Smooth muscle cell (in vitro differentiated cells): ENCODE measurements at regions not wholly inside any gene's neighbourhood (a gene's known extent, or its start where the extent isn't known, plus 50 kb on each side); places are given as distances from the start of the nearest gene placed in this dataset.

Experiments used
- DNase-seq: peaks from one replicate; lab custom pipeline; 2025; ENCODE audit not compliant: unreplicated experiment; lab: John Stamatoyannopoulos, UW
- H2AFZ ChIP-seq: fragments of 200-600 bp; sonication (generic); 2 replicates; pipeline ENCODE4 v1.6.0; 2016; ENCODE audit warnings: antibody characterized with exemption, low read depth, mild to moderate bottlenecking
- H3F3A ChIP-seq: fragments of 200-600 bp; sonication (generic); 2 replicates; pipeline ENCODE4 v1.6.0; 2017; ENCODE audit warnings: antibody characterized with exemption, low read depth
- H3K27ac ChIP-seq: fragments of 200-600 bp; sonication (generic); 2 replicates; pipeline ENCODE4 v1.5.1; 2016; ENCODE audit warnings: low read depth, mild to moderate bottlenecking
- H3K27me3 ChIP-seq: fragments of 200-600 bp; sonication (generic); 2 replicates; pipeline ENCODE4 v1.6.1; 2016; ENCODE audit warnings: low read depth, mild to moderate bottlenecking
- H3K36me3 ChIP-seq: fragments of 200-600 bp; sonication (generic); 2 replicates; pipeline ENCODE4 v1.5.1; 2016; ENCODE audit warnings: low read depth
- H3K4me1 ChIP-seq: fragments of 200-600 bp; sonication (generic); 2 replicates; pipeline ENCODE4 v1.5.1; 2016; ENCODE audit warnings: low read depth
- H3K4me2 ChIP-seq: fragments of 200-600 bp; sonication (generic); 2 replicates; pipeline ENCODE4 v1.6.0; 2016; ENCODE audit warnings: mild to moderate bottlenecking
- H3K4me3 ChIP-seq: fragments of 200-600 bp; sonication (generic); 2 replicates; pipeline ENCODE4 v1.5.1; 2016; ENCODE audit warnings: mild to moderate bottlenecking
- H3K79me2 ChIP-seq: fragments of 200-600 bp; sonication (generic); 2 replicates; pipeline ENCODE4 v1.6.0; 2016; ENCODE audit warnings: low read depth, mild to moderate bottlenecking
- H3K9ac ChIP-seq: fragments of 200-600 bp; sonication (generic); 2 replicates; pipeline ENCODE4 v1.6.0; 2016; ENCODE audit warnings: low read depth
- H3K9me3 ChIP-seq: fragments of 200-600 bp; sonication (generic); replicated peaks from 2 replicates; pipeline ENCODE4 v1.5.1; 2016; ENCODE audit warnings: low read depth
- H4K20me1 ChIP-seq: fragments of 200-600 bp; sonication (generic); 2 replicates; pipeline ENCODE4 v1.6.0; 2016; ENCODE audit warnings: low read depth
- WGBS: methylation state at CpG from one replicate; pipeline ENCODE4 v1.1.7; 2016; ENCODE audit warnings: low lambda C conversion rate; 5-methylcytosine and 5-hydroxymethylcytosine counted together
- TF ChIP-seq, protein P1 (sequence below): fragments of 200-600 bp; sonication (generic); IDR thresholded peaks from 2 replicates; pipeline ENCODE4 v1.5.1; 2017; ENCODE audit warnings: borderline replicate concordance, mild to moderate bottlenecking, antibody characterized with exemption; ENCODE audit not compliant: insufficient read depth, poor library complexity, severe bottlenecking

- H3K9me3 ChIP-seq, result no peaks in the 10 kb centered on the region
- H3K27ac ChIP-seq, result peak overlapping the region; percentile 52
- H2AFZ ChIP-seq, result no peak overlapping the region
- TF ChIP-seq, protein P1, sequence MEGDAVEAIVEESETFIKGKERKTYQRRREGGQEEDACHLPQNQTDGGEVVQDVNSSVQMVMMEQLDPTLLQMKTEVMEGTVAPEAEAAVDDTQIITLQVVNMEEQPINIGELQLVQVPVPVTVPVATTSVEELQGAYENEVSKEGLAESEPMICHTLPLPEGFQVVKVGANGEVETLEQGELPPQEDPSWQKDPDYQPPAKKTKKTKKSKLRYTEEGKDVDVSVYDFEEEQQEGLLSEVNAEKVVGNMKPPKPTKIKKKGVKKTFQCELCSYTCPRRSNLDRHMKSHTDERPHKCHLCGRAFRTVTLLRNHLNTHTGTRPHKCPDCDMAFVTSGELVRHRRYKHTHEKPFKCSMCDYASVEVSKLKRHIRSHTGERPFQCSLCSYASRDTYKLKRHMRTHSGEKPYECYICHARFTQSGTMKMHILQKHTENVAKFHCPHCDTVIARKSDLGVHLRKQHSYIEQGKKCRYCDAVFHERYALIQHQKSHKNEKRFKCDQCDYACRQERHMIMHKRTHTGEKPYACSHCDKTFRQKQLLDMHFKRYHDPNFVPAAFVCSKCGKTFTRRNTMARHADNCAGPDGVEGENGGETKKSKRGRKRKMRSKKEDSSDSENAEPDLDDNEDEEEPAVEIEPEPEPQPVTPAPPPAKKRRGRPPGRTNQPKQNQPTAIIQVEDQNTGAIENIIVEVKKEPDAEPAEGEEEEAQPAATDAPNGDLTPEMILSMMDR, result no peak
- no peaks in the 10 kb centered on the region for H4K20me1 ChIP-seq
- no peaks in the 10 kb centered on the region for H3K79me2 ChIP-seq
- no peak overlapping the region for H3K9ac ChIP-seq
- H3K4me1 ChIP-seq, result peaks cover 12% of the 10 kb centered on the region
- no peak overlapping the region for H3K4me2 ChIP-seq
- no peak overlapping the region for H3K4me3 ChIP-seq
- no peaks in the 10 kb centered on the region for H3K27me3 ChIP-seq
- H3F3A ChIP-seq, result peaks cover 3% of the 10 kb centered on the region
- no peak for DNase-seq
- no peaks in the 10 kb centered on the region for H3K36me3 ChIP-seq
- 64% methylated on average over 18 of the region's 18 CpGs for WGBS
Measured at GRCh38 chr14:100660882-100661635, 65.6 kb upstream of the DLK1 start.

DNA sequence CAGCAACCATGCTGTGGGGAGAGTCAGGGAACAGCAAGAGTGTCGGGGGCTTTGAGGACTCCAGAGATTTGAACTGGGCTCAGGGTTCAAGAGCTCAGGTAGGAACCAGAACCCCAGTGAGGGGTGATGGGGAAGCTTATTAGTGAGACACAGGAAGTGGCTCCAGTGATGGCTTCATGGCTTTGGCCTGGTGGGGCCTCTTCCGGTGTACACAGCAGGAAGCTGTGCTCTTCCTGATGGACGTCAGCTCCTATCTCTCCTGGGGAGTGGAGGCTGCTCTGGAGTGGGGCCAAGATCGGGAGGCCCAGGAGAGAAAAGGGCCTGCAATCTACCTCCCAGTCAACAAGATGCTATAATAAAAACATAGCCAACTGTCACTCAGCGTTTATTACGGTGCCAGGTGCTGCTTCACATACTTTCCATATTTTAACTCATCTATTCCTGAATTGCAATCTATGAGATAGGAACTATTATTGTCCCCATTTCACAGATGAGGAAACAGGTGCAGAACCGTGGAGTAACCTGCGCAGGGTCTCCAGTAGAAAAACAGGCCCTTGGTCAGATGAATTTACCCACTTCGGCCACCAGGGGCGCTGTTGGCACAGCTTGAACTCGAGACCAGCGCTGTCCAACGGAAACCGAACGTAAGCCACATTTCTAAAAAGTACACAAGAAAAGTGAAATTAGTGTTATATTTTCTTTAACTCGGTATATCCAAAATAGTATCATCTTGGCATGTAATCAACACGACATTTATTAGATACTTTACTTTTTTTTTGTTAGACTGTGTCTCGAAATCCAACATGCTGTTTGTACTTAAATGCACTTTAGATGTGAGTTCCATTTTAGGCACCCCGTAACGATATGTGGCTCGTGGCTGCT, 63.6 kb upstream of the DLK1 start:
- H3K9me3 ChIP-seq, result no peaks in the 10 kb centered on the region
- TF ChIP-seq, protein P1, result peak; percentile 92
- DNase-seq, result peak; percentile 18

DNA sequence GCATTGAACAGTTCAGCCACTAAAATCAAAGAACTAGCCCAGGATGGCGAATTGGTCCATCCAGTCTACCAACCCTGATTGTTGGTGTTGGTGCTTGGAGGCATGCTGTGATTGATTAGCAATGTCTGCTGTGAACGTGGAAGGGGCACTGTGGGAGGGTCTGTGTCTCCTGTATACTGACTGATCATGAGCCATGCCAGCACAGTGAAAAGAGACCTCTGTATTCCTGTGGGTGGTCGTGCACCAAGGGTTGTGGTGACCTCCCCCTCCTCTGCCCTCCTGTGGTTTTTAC, 63.0 kb upstream of the DLK1 start:
- no peak overlapping the region for H3K27ac ChIP-seq
- no peaks in the 10 kb centered on the region for H3K9me3 ChIP-seq
- peaks cover 3% of the 10 kb centered on the region for H3F3A ChIP-seq
- DNase-seq, result no peak
- no peak overlapping the region for H3K4me2 ChIP-seq
- no peak overlapping the region for H2AFZ ChIP-seq
- H3K4me3 ChIP-seq, result no peak overlapping the region
- WGBS, result 83% methylated on average over 3 of the region's 3 CpGs
- no peaks in the 10 kb centered on the region for H3K79me2 ChIP-seq
- peaks cover 10% of the 10 kb centered on the region for H3K4me1 ChIP-seq
- TF ChIP-seq, protein P1, result no peak
- no peaks in the 10 kb centered on the region for H3K36me3 ChIP-seq
- no peaks in the 10 kb centered on the region for H4K20me1 ChIP-seq
- H3K9ac ChIP-seq, result no peak overlapping the region
- H3K27me3 ChIP-seq, result no peaks in the 10 kb centered on the region

More for the DNA sequence above, 63.6 kb upstream of the DLK1 start:
- Histone ChIP-seq H3K4me2 (no peak overlapping the region), H3K4me1 (peaks cover 12% of the 10 kb centered on the region), H3K4me3 (no peak overlapping the region), H3F3A (peaks cover 3% of the 10 kb centered on the region), H2AFZ (no peak overlapping the region), H3K27me3 (no peaks in the 10 kb centered on the region), H4K20me1 (no peaks in the 10 kb centered on the region), H3K27ac (no peak overlapping the region), H3K9ac (no peak overlapping the region), H3K36me3 (no peaks in the 10 kb centered on the region), H3K79me2 (no peaks in the 10 kb centered on the region)
- 47% methylated on average over 21 of the region's 21 CpGs for WGBS
